ENCODE measurements at regions not wholly inside any gene's neighbourhood (a gene's known extent, or its start where the extent isn't known, plus 50 kb on each side); places are given as distances from the start of the nearest gene placed in this dataset.
"Not testable (repeated sequence)": the region's sequence is repeated elsewhere in the genome, so short reads cannot be mapped to it uniquely, and the experiment has no call there.

DNA sequence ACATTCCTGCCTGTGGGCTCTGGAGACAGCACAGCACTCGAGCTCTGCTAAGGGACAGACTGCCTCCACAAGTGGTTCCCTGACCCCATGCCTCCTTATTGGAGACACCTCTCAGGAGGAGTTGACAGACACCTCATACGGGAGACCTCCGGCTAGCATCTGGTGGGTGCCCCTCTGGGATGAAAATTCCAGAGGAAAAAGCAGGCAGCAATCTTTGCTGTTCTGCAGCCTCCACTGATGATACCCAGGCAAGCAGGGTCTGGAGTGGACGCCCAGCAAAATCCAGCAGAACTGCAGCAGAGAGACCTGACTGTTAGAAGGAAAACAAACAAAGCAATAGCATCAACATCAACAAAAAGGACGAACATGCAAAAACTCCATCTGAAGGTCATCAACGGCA is 639.4 kb downstream of the SLC16A7 start:
- DNase-seq (ENCODE audit: low spot score): no peak

DNA sequence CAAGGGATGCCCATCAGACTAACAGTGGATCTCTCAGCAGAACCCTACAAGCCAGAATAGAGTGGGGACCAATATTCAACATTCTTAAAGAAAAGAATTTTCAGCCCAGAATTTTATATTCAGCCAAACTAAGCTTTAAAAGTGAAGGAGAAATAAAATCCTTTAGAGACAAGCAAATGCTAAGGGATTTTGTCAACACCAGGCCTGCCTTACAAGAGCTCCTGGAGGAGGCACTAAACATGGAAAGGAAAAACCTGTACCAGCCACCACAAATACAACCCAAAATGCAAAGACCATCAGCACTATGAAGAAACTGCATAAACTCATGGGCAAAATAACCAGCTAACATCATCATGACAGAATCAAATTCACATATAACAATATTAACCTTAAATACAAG is 640.6 kb downstream of the SLC16A7 start:
- not testable (repeated sequence) for DNase-seq (ENCODE audit: low spot score)

DNA sequence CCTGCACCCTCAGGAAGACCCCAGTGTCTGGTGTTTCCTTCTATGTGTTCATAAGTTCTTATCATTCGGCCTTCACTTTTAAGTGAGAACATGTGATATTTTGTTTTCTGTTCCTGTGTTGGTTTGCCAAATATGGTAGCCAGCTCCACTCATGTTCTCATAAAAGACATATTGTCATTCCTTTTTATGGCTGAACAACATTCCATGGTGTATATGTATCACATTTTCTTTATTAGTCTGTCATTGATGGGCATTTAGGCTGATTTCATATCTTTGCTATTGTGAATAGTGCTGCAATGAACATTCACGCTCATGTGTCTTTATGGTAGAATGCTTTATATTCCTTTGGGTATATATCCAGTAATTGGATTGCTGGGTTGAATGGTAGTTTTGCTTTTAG is 645.1 kb downstream of the SLC16A7 start:
- DNase-seq (ENCODE audit: low spot score): no peak

DNA sequence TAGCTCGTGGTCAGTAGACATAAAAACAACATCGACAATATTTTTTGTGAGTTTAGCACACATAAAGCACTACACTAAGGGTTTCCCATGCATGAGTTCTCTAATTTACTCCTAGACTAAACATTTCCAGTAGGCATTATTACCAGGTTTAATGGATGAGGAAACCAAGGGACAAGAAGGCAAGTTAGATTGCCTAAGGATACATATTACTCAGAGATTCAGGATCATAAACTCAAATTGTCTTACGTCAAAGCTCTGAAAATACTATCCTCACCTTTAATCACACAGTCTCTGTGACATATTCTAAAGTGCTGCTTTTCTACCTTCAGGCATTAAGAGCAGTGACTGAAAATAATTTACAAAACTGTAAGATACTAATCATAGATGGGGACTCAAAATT is 655.3 kb downstream of the SLC16A7 start:
- DNase-seq (ENCODE audit: low spot score): no peak

DNA sequence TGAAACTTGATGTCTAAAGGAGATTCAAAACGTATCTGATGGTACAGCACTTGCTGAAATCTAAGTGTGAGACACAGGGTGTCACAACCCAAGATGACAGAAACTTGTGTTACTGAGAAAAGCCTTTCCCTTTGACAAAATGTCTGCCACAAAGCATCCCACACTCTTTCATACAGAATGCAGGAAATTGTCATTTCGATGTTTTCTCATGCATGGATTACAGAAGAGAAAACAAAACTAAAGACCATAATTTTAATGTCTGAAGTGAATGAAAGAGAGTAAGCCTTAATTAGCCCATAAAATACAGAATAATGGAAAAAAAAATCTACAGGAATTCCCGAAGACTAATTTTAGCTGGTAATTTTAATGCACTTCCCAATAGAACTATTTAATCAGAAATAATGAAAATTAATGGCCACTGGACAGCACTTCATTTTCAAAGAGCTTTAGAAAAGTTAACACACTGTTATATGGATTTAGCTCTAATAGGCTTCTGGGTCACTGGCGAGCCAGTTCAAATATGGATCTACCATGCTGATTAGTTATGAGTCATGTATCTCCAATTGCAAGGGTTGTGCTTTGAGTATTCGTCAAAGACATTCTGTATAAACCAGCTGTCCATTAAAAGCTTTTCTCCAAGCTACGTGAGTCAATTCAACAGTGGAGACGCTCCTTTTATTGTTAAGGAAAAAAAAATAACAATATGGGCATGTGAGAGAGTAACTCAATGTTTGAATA is 656.7 kb downstream of the SLC16A7 start:
- no peak for DNase-seq (ENCODE audit: low spot score)

DNA sequence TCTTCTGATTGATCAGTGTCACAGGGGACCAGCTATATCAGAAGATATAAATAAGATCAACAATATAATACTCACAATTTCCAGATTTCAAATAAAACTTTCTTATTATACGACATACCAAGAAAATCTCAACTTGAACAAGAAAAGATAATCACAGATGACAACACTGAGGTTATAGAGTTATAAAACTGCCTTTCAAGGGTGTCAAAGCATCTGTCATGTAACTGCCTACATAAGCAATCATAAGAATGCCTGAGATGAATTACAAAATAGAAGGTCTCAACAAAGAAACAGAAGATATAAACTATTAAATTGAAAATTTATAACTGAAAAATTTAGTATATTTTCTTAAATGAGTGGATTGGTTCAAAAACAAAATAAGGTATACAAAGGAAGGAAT is 659.2 kb downstream of the SLC16A7 start:
- DNase-seq (ENCODE audit: low spot score): no peak

DNA sequence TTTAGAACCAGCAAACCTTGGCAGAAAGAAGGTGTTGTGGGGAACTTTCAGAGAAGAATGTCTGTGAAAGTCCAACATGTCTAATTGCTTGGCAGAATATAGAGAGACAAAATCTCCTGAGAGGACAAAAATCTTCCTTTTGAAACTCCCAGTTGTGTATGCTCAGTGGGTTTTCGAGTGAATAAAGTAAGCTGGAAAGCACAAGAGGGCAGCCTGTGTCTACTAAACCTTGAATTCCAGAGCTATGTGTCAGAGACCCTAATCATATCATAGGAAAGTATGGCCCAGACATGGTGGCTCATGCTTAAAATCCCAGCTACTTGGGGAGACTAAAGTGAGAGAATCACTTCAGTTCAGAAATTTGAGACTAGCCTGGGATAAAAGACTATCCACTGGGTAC is 661.2 kb downstream of the SLC16A7 start:
- DNase-seq (ENCODE audit: low spot score): peak; percentile 80

DNA sequence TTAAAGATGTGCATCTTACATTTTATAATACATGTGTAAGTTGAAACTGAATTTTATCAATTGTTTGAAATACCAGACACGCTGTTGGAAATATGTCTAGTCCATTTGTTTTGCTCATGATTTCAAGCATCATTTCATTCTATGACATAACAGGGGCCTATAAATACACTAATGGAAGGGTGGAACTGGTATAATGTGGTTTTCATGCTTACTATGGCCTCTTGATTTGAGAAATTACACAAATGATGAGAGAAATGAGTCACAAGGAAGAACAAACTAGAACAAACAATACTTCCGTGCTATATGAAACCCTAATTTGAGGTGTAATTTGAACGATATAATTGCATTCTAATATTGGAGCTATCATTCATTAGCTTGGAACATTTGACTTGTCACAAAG is 663.4 kb downstream of the SLC16A7 start:
- DNase-seq (ENCODE audit: low spot score): no peak

DNA sequence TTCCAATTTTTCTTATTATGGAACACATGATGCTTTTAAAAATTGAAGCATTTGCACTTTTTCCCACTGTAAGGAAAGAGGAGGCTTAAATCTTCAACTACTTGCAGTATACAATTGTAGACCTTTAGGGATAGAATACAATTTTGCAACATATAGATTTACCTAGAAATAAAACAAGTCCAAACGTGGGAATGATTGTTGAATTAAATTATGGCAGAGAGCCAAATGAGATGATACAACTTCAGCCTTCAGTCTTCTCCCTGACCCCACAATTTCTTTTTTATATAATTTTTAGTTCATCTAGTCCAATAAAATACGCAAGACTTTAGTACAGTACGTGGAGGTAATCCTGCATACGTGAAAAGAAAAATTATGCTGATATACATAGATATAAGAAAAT is 666.5 kb downstream of the SLC16A7 start:
- DNase-seq (ENCODE audit: low spot score): no peak

DNA sequence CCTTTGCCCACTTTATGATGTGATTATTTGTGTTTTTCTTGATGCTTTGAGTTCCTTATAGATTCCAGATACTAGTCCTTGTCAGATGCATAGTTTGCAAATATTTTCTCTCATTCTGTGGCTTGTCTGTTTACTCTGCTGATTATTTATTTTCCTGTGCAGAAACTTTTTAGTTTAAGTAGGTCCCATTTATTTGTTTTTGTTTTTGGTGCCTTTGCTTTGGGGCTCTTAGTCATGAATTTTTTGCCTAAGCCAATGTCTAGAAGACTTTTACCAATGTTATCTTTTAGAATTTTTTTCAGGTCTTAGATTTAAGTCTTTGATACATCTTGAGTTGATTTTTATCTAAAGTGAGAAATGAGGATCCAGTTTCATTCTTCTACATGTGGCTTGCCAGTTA is 667.3 kb downstream of the SLC16A7 start:
- no peak for DNase-seq (ENCODE audit: low spot score)

DNA sequence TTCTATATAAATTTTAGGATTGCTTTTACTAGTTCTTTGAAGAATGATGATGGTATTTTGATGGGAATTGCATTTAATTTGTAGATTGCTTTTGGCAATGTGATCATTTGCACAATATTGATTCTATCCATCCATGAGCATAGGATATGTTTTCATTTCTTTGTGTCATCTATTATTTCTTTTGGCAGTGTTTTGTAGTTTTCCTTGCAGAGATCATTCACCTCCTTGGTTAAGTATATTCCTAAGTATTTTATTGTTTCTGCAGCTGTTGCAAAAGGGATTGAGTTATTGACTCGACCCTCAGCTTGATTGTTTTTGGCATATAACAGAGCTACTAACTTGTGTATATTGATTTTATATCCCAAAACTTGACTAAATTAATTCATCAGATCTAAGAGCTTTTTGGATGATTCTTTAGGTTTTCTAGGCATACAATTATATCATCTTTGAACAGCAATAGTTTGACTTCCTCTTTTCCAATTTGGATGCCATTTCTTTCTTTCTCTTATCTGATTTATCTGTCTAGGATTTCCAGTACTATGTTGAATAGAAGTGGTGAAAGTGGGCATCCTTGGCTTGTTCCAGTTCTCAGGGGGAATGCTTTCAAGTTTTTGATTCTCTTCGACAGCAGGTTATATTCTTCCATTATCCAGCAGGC is 668.1 kb downstream of the SLC16A7 start:
- DNase-seq (ENCODE audit: low spot score): no peak

DNA sequence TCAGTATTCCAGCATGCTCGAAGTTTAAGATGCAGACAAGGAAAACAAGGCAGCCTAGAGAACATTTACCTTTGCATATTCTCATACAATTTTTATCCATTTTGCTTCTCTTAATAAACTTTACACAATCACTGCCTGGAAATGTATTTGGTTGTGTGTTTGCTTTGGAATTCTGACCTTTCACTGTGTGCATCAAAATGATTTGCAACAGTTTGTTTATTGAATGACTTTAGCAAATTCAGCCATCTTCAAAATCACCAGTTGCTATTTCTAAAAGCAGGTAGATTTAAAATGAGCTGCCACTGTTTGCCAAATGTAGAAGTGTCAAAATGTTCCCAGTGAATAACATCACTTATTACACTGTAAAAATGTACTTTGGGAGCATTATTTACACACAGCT is 669.9 kb downstream of the SLC16A7 start:
- DNase-seq (ENCODE audit: low spot score): no peak

DNA sequence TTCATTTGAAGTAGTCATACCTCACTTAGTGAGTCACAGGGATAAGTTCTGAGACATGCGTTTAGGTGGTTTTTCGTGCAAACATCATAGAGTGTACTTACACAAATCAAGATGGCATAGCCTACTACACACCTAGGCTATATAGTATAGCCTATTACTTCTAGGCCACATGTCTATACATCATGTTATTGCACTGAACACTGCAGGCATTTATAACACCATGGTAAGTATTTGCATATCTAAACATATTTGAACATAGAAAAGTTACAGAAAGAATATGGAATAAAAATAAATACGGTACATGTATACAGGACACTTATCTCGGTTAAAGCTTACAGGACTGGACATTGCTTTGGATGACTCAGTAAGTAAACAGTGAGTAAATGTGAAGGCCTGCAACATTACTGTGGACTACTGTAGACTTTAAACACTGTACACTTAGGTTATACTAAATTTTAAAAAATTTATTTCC is 670.6 kb downstream of the SLC16A7 start:
- DNase-seq (ENCODE audit: low spot score): peak; percentile 76

DNA sequence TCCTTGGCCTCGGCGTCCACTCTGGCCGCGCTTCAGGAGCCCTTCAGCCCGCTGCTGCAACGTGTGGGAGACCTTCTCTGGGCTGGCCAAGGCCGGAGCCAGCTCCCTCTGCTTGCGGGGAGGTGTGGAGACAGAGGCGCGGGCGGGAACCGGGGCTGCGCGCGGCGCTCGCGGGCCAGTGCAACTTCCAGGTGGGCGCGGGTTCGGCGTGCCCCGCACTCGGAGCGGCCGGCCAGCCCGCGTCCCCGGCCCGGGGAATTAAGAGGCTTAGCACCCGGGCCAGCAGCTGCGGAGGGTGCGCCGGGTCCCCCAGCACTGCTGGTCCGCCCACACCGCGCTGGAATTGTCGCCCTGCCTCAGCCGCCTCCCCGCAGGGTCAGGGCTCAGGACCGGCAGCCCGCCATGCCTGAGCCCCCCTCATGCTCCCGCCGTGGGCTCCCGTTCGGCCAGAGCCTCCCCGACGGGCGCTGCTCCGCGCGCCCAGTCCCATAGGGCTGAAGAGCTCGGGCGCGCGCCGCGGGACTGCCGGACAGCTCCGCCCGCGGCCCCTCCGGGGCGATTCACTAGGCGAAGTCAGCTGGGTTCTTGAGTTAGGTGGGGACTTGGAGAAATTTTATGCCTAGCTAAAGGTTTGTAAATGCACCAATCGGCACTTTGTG is 673.9 kb downstream of the SLC16A7 start:
- no peak for DNase-seq (ENCODE audit: low spot score)

DNA sequence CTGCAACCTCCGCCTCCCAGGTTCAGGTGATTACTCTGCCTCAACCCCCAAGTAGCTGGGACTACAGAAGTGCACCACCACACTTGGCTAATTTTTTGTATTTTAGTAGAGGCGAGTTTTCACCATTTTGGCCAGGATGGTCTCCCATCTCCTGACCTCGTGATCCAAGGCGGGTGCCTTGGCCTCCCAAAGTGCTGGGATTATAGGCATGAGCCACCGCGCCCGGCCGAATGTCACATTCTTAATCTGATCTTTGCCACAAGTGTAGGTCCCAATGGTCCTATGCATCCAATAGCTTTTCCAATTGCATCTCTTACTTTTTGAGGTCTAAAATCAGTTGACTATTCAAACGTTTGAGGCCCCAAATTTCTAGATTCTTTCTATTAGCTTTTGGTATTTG is 676.0 kb downstream of the SLC16A7 start:
- no peak for DNase-seq (ENCODE audit: low spot score)

DNA sequence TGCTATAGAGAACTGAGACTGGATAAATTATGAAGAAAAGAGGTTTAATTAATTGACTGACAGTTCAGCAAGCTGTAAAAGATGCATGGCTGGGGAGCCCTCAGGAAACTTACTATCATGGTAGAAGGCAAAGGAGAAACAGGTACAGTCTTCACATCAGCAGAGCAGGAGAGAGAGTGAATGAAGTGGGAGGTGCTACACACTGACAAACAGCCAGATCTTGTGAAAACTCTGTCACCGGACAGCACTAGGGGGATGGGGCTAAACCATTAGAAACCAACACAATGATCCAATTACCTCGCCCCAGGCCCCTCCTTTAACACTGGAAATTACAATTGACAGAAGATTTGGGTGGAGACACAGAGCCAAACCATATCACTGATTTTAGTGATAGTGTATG is 682.4 kb downstream of the SLC16A7 start:
- no peak for DNase-seq (ENCODE audit: low spot score)

DNA sequence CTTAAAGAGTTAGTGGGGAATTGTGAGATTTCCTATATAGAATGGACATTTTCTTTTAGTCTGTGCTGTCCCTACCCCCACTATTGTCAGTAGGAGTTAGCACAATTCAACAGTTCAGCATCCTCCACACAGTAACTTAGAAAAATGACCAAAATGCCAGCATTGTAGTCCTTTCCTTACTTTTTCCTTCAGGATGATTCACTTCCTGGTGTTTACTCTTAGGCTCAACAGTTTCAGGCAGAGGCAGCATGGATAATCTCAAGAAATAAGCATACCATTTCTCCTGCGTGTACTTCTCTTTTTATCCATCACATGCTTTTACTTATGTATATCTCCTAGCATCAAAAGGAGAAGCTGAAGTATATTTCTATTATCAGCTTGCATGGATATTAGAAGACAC is 683.4 kb downstream of the SLC16A7 start:
- DNase-seq (ENCODE audit: low spot score): peak; percentile 28

DNA sequence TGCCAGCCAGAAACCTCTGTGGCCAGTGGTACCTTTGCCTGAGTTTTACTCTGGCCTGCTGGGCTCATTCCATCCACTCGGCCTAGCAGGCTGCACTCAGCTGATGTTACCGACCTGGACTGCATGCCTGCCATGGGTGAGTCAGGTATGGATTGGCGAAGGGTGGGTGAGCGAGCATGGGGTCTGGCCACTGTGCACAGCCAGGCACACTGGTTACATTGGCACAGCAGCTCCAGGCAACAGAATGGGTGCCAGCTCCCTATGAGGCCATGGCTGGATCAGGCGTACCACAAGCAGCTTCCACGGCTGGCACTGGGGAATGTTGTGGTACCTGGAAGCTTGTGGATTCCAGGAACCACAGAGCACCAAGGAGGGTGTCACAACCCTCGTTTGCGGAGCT is 685.7 kb downstream of the SLC16A7 start:
- DNase-seq (ENCODE audit: low spot score): no peak

DNA sequence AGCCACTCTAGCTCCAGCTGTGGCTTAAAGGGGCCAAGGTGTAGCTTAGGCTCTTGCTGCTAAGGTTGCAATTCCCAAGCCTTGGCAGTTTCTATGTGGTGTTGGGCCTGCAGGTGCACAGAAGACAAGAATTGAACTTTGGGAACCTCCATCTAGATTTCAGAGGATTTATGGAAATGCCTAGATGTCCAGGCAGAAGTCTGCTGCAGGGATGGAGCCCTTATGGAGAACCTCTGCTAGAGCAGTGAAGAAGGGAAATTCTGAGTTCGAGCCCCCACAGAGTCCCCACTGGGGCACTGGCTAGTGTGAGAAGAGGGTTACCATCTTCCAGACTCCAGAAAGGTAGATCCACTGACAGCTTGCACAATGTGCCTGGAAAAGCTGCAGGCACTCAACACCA is 694.7 kb downstream of the SLC16A7 start:
- no peak for DNase-seq (ENCODE audit: low spot score)

DNA sequence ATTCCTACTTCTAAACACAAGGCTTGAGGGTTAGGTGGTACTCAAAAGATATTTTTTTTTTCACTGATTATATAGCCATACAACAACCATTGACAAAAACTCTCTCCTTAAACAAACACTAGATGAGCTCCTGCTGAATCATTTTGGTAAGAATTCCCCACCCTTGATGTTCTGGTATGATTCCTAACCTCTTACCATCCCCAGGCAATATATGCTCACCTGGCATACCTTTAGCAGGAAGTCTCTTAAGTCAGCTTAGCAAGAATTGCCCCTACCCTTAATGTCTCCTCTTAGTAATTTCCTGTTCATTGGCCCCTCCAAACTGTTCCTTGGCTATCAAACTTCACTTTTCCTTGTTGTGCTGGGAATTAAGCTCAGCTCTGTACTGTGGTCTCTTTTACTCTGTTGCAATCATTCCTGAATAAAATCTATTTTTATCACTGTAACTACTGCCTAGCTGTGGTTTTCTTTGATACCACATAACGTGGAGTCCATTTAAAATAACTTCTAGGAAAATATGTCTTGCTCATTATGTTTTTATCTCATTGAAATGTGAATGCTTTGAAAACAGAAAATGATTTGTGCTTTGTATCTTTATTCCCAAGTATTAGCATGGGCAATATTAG is 712.6 kb downstream of the SLC16A7 start:
- DNase-seq (ENCODE audit: low spot score): no peak

DNA sequence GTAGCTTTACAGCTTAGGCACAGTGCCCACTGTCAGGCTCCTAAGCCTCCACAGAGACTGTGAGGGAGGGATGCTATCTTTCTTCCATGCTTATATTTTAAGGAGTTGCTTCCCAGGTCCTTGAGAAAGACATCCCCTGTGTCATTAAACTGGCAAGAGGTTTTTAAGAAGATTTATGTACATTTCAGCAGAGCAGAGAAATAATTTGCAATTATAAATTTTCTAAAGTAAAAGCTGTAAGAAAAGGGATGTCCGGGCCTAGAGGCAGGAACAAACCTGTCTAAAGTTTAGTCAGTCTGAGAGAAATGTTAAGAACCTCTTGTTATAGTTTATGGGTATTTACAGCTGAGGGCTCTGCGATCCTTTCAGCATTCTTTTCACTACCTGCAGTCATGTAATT is 716.1 kb downstream of the SLC16A7 start:
- no peak for DNase-seq (ENCODE audit: low spot score)

DNA sequence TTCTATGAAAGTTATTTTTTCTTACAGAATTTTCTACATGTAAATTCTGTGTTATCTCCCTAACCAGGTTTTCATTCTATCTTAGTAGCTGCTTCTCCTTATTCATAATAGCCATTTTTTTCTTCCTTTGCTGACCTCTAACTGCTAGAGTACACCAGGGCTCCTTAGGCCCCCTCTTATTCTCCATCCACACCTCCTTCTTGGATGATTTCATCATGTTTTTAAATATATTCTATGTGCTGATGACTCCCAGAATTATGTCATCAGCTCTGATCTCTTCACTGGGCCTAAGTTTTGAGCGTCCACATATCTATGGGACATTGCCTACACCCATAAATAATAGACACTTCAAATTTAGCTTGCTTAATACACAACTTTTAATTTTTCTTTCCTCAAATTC is 721.5 kb downstream of the SLC16A7 start:
- no peak for DNase-seq (ENCODE audit: low spot score)

DNA sequence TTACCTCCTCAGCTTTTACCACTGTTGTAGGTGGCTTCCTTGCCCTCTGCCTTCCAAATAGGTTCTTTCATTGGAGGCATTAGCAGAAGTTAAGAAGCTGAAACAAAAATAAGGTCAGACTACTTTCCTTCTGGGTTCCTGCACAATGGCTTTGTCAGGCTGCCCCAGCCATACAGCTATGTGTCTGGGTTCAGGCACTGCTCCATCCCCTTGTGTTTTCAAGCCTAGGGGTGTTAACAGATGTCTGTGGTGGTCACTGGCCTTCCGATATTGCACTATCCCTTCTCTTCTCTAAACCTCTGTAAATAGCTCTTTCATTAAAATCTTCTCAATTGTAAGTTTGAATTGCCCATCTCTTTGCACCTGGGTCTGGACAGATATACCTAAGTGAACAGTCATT is 728.9 kb downstream of the SLC16A7 start:
- no peak for DNase-seq (ENCODE audit: low spot score)

Measured in A172 (cell line).